Fibroblast of lung (primary cell): ENCODE measurements at regions not wholly inside any gene's neighbourhood (a gene's known extent, or its start where the extent isn't known, plus 50 kb on each side); places are given as distances from the start of the nearest gene placed in this dataset.

Experiments used
- CTCF ChIP-seq, 2 donors: IDR thresholded peaks in 1 of 2; conservative IDR thresholded peaks in 1 of 2; 1 replicate in 1 of 2; 2 replicates in 1 of 2; pipeline ENCODE4 v1.5.1; 2011 to 2012; ENCODE audit warnings: low read length in 2 of 2, control low read depth in 1 of 2, inconsistent platforms in 1 of 2, low read depth in 1 of 2, mild to moderate bottlenecking in 1 of 2
- EZH2 ChIP-seq: IDR thresholded peaks from 2 replicates; pipeline ENCODE4 v1.5.1; 2012; ENCODE audit warnings: low read length, control low read depth, mild to moderate bottlenecking; ENCODE audit errors: missing control alignments

GRCh38 chr12:30203981-30204380, 420.2 kb upstream of the TMTC1 start:
- TF ChIP-seq CTCF (conservative IDR thresholded peaks at IDR 0.05 in 1 of 2, IDR thresholded peaks at IDR 0.05 in 1 of 2; ENCODE audit: low read depth in 1 of 2, low read length in 2 of 2) (no peak), EZH2 (no peak)
